Middle frontal gyrus (tissue), 1 donor: ENCODE measurements at regions not wholly inside any gene's neighbourhood (a gene's known extent, or its start where the extent isn't known, plus 50 kb on each side); places are given as distances from the start of the nearest gene placed in this dataset.

Source experiments
- DNase-seq: peaks from one replicate; pipeline ENCODE4 v3.0.0-alpha.2; 2015; ENCODE audit warnings: low spot score; ENCODE audit errors: extremely low spot score

GRCh38 chr18:5600378-5601071 lies 56.7 kb upstream of the EPB41L3 start:
- no peak for DNase-seq

GRCh38 chr18:5596585-5596984 lies 52.8 kb upstream of the EPB41L3 start:
- no peak for DNase-seq
